ENCODE measurements at regions not wholly inside any gene's neighbourhood (a gene's known extent, or its start where the extent isn't known, plus 50 kb on each side); places are given as distances from the start of the nearest gene placed in this dataset.

DNA sequence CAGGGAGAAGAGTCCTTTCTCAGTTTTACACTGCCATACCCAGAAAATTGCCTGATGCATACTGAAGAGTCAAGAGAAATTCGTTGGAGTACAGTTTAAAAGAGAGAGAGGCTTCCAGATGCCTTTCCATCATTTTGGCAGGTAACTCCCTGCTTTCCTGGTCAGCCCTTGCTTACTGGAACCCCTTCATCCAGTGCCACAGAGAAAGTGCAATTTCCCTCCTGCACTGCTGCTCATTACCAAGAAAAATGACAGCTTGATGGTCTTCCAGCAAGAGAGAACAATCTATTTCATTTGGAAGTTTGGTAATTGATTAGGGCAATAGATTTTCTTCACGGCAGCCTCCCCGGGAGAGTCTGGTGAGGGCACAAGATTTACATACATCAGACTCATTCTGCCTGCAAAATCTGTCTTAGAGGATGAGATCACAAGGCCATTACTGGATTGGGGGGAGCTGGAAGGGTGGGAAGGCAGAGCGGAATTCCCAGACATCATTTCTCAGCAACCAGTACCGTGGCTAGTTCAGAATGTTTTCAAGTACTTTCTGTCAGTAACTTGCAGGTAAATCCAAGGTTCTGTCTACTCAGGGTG, 102.8 kb upstream of the SLC14A2 start:
- no peak for DNase-seq (ENCODE audit: low spot score)
- TF ChIP-seq, protein P1, sequence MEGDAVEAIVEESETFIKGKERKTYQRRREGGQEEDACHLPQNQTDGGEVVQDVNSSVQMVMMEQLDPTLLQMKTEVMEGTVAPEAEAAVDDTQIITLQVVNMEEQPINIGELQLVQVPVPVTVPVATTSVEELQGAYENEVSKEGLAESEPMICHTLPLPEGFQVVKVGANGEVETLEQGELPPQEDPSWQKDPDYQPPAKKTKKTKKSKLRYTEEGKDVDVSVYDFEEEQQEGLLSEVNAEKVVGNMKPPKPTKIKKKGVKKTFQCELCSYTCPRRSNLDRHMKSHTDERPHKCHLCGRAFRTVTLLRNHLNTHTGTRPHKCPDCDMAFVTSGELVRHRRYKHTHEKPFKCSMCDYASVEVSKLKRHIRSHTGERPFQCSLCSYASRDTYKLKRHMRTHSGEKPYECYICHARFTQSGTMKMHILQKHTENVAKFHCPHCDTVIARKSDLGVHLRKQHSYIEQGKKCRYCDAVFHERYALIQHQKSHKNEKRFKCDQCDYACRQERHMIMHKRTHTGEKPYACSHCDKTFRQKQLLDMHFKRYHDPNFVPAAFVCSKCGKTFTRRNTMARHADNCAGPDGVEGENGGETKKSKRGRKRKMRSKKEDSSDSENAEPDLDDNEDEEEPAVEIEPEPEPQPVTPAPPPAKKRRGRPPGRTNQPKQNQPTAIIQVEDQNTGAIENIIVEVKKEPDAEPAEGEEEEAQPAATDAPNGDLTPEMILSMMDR (IDR thresholded peaks at IDR 0.05; ENCODE audit: extremely low read depth, insufficient read depth, missing control alignments): no peak
- in situ Hi-C loops (cut with MboI; ENCODE audit: low pct_unique_long_range_greater_than_20kb, low sequenced_read_pairs, unreplicated experiment): no loop called here

DNA sequence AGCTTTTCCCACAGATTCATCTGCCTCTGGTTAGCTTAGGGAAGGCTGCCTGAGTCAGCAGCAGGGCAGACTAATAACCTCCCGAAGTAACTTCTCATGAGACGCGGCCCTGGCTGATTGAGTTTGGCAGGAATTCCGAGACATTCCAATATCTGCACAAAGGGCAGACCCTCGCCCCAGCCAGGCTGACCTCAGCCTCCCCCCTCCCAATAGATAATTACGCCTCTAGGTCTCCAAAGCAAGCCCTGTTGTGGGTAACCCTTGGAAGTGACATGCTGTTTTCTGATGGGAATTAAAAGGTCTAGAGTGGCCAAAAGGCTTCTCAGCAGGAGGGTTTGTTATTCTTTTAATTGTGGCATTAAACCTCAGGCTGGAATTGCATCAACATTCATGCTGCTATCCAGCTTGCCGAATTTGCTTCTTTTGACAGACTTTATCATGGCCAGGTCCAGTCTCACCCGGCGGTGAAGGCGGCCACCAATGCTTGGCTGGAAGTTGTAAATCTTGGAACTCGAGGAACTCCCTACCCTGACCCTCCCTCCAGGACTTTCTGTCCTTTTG, 98.0 kb upstream of the SLC14A2 start:
- in situ Hi-C loops (cut with MboI; ENCODE audit: low pct_unique_long_range_greater_than_20kb, low sequenced_read_pairs, unreplicated experiment): no loop called here
- TF ChIP-seq, protein P1 (IDR thresholded peaks at IDR 0.05; ENCODE audit: extremely low read depth, insufficient read depth, missing control alignments): no peak
- DNase-seq (ENCODE audit: low spot score): no peak

DNA sequence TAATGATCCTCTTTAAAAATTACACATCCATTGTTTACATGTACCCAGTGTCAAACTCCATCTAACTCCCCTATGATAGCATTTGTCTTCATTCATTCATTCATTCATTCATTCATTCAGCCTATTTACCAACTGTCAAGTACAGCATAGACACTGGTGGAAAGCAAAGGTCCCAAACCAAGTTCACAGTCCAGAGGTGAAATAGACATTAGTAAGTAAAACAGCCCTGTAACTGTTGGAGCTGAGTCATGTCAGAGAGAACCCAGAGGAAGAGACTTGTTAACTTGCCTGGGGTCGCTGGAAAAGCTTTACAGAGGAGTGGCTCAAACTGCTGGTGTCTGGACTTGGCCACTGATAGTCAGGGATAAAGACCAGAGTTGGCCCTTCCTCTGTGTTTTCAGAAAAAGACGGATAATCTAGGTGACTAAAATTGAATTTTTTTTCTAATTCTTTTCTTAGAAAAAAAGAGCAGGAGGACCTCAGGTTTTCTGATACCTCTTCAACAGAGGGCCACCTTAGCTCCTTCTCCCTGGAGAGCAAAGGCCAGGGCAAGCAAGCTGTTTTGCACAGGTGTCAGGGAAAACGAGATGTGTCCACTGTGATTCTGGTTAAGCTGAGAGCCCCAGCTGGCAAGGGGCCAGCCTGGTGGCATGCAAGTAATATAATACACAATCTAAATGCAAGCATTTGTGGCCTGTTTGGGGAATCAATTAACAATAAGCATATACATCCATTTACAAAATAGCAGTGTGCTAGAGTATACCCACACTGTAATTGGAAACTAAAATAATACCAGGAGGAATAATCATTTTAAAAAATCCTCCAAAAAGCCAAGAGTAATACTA, 96.7 kb upstream of the SLC14A2 start:
- in situ Hi-C loops (cut with MboI; ENCODE audit: low pct_unique_long_range_greater_than_20kb, low sequenced_read_pairs, unreplicated experiment): no loop called here
- TF ChIP-seq, protein P1 (IDR thresholded peaks at IDR 0.05; ENCODE audit: extremely low read depth, insufficient read depth, missing control alignments): no peak

DNA sequence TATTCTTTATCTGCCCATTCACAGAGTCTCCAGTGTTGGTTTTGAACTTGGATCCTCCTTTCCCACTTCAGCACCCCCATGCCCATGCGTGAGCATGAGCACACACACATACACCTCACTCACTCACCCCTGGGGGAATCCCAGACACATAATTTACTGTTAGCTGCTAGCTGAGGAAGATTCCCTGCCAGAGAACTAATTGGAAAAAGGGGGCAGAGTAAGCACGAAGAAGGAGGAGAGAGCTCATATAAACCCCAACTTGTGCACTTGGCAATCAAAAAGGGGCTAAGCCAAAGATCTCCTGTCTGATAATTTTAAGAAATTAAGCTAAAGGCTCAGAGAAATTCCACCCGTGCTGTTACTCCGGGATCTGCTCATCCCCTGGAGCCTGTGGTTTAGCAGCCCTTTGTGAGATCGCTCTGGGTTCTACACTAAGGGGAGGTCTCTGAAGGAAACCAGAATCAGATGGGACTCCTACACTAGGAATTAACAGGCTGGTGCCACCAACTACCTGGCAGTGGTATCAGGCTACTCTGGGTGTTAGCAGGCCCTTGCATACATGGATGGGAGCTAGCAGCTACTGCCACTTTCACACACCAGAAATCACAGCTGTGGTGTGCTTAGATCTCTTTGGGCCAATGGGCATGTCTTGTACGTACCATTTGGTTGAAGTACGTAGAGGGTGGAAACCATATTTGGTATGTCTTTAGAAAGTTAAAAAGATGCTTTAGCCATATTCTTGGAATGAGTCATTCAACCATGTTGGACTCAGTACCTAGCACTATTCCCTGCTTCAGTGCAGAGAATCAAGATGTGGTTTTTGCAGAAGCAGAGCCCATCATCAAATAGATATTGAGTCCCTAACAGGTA, 95.6 kb upstream of the SLC14A2 start:
- DNase-seq (ENCODE audit: low spot score): no peak
- TF ChIP-seq, protein P1 (IDR thresholded peaks at IDR 0.05; ENCODE audit: extremely low read depth, insufficient read depth, missing control alignments): no peak
- in situ Hi-C loops (cut with MboI; ENCODE audit: low pct_unique_long_range_greater_than_20kb, low sequenced_read_pairs, unreplicated experiment): no loop called here

More for the DNA sequence above, 96.7 kb upstream of the SLC14A2 start:
- no peak for DNase-seq (ENCODE audit: low spot score)

DNA sequence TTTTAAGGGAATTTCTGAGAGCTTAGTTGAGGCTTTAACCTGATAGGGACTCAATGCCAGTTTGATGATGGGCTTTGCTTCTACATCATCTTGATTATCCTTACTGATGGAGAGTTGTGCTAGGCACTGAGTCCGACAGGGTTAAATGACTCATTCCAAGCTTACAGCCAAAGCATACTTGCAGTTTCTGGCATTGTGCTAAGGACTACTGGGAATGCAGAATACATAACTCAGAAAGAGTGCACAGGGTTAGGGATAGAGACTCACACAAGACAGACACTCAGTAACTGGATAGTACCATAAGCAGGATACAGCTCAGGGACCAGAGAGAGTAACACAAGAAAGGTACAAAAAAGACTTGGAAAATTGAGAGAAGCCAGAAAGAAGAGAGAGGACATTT, 94.1 kb upstream of the SLC14A2 start:
- in situ Hi-C loops (cut with MboI; ENCODE audit: low pct_unique_long_range_greater_than_20kb, low sequenced_read_pairs, unreplicated experiment): no loop called here
- TF ChIP-seq, protein P1 (IDR thresholded peaks at IDR 0.05; ENCODE audit: extremely low read depth, insufficient read depth, missing control alignments): no peak
- DNase-seq (ENCODE audit: low spot score): no peak

DNA sequence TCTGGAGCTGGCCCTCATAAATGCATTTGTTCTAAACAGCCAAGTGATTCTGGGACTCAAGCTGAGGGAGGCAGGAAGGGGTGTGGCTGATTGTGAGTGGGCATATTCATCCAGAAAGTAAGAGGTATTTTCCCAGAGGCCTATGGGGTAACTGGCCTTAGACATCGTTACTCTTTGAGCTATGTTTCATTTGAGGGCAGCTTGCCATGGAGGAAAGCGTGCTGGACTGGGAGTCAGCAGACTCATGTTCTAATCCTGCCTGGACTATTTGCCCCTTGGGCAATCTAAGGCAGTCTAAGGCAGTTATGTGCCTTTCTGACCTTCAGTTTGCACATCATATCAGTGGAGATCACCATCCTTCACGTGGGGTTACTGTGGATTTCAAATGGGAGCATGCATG, 93.5 kb upstream of the SLC14A2 start:
- in situ Hi-C loops (cut with MboI; ENCODE audit: low pct_unique_long_range_greater_than_20kb, low sequenced_read_pairs, unreplicated experiment): no loop called here
- DNase-seq (ENCODE audit: low spot score): peak; percentile 11
- TF ChIP-seq, protein P1 (IDR thresholded peaks at IDR 0.05; ENCODE audit: extremely low read depth, insufficient read depth, missing control alignments): no peak

All from GM13977 (cell line).